Stimulated activated CD8-positive, alpha-beta memory T cell treated with anti-CD3 and anti-CD28 coated beads, Interleukin-15, amount 100 ng/mL, for 48 hours (primary cell): ENCODE measurements at regions not wholly inside any gene's neighbourhood (a gene's known extent, or its start where the extent isn't known, plus 50 kb on each side); places are given as distances from the start of the nearest gene placed in this dataset.

Experiments
- DNase-seq, 2 donors: peaks; one replicate each; pipeline ENCODE4 v3.0.0-alpha.2; 2020; ENCODE audit warnings: low read depth in 2 of 2

DNA sequence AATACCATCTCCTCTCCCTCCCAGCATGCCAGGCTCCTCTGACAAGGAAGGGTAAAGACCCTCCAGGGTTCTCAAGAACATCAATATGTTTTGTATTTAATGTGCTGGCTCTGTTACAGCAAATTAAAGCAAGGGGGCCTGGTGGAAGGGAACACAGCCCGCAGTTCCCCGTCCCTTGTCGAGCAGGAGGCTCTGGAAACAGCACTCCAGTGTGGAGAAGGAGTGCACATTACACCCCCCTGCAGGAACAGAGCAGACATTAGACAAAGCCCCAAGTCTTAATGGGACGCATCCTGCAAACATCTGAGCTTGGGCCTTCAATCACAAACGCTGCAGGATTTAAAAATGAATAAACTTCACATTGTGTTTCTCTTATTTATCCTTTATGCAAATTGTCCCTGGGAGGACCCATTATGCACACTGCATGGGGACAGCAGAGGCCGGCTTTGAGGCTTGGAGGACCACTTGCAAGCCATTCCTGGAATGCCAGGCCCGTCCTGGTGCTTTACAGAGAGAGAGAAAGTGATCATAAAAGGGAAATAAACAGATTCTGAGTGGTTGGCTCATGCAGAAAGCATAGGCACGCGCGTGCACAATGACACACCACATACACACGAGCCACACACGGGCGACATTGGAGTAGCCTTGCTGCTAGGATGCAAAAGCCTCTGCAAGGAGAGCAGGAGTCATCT, 328.7 kb downstream of the SMAD2 start:
- no peak for DNase-seq

DNA sequence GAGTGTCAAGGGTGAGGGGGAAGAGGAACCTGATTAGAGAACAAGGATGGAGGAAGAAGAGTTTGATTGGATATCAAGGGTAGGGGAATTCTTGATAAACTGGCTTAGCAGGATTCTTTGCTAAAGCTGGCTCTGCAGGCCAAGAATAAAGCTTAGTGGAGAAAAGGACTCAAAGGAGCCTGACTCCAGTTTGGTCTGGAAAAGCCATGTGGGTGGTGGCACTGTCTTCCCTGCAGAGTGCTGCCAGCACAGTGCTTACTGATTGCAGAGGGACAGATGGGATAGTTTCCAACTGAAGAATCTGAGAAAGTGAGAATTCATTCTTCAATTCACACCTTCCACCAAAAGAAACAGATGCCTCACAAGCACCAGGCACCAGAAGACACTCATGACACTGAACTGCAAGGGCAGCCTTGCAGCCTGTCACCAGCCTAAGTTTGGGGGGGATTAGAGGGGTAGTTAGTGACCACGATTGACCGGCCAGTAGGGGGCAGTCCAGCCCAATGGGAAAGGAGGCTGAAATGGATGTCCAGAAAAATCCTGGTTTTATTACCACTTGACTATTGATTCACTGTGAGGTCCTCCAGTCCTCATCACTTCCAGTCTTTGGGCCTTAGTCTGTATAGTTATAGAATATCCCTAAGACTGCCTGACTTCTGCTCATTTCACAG, 334.5 kb downstream of the SMAD2 start:
- no peak for DNase-seq

DNA sequence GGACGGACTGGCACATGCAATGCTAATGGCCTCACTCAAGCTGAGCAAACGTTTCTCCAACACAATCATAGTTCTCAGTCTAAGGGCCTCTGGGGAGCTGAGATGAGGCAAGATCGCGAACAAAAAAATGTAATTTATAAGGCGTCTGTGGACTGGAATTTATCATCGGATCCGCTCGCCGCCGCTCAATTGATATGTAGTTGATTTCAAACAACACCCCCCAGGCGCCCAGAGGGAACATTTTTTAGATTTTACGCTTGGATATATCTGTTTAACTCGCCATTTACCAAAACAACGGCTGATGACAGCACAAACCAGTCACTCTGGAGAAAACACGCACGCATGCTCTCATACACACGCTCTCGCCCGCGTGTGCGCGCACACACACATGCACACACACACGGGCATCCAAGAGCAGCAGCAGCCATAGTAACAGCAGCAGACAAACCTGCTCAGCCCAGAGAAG, 335.8 kb downstream of the SMAD2 start:
- no peak for DNase-seq

DNA sequence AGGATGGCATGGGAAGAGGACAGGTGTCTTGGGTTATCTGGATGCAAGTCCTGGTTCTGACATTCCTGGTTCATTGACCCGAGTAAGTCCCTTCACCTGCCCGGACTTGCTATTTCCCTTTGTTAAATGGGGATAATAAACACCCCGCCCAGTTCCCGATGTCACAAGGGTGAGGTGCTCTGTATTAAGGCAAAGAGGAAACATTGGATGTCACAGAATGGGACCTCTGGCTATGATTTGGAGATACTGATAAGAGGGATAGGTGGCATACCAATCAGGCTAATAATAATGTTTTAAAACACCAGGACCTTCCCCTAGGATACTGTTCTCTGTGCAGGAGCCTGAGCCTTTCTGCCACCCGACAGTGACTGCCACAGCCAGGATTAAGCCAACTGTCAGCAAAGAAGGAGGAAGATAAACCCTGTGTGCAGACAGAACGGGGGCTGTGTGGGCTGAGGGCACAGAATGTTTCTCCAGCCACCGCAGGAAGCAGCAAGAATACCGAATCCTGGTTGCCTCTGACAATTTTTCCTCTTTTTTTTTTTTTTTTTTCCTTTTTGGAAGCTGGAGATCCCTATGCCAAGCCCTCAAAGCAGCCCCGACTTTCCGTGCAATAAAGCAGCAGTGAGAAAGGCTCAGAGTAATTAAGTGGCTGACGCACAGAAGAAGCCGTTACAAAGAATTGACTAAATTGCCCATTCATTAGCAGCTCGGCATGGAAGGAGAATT, 336.6 kb downstream of the SMAD2 start:
- DNase-seq, result no peak

DNA sequence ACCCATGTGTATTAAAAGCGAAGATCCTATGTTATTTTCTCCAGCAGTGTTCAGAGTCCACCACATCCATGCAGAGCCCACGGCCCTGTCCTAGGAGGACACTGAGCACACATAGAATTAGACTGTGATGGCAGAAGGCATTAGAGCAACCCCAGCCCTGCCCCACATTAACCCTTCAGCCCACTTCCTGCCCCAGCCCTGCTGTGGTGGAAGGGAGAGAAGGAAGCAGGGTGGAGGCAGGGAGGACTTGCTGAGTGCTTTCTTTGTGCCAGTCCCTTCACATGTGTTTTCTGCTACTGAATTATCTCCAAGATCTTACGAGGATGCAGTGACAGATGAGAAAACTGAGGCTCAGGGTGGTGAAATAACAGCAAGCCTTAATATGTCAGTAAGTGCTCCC, 339.0 kb downstream of the SMAD2 start:
- no peak for DNase-seq

DNA sequence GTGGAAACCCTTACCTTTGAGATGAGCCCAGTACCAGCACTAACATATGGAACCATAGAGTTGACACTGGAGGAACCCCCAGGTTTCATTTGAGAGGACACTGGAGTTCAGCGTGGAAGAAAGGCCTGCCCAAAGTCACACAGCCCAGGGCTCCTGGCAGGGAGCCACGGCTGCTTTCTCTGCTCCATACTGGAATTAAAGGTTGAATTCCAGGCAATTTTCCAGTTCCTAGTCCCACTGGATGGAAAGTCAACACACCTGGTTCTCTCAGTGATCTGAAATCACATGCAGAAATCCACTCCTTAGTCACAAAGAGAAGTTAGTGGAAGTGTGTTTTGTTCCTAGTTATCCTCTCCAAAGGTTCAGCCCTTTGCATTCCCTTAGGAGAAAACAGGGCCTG, 336.1 kb upstream of the SKOR2 start:
- DNase-seq, result no peak

DNA sequence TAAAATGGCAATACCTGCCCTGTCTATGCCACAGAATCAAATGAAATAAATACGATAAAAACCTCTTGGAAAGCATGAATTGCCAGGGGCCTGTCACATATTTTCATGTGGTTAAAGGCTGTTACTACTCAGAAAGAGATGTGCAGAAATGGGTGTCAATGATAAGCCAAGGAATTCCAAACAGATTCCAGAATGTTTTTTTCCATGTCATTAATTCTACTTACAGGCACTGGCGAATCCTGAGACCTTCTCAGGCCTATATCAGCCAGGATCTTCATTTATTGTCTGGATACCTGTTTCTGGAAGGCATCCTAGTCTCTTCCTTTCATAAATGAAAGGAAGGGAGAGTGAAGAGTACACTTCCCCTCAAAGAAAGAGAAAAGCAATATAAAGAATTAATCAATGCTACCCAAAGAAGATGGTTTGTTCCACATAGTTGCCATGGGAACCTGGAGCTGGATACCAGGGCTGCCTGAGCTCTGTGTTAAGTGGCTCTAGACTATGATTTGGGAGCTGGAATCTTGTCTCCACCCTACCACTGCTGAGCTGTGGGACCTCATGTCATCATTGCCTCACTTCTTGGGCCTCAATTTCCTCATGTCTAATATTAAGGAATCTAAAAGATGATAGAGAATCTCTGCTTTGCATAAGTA, 335.1 kb upstream of the SKOR2 start:
- DNase-seq, result no peak

DNA sequence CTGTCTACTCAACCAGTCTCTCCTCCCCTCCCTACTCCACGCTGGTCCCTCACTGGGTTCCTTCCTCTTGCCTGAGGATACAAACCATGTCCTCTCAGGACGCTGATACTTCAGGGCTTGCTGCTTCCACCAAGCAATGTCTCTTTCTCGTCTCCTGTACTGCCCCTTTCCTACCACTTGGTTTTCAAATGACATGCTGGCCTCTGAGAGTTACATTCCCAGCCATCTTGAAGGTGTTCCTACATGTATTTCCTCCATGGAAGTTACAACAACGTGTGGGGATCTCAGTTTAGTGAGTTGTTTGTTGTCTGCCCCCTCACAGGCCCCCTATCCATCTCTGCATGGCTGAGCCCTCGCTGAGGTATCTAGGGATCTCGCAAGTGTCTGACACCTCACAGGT, 334.5 kb upstream of the SKOR2 start:
- no peak for DNase-seq

DNA sequence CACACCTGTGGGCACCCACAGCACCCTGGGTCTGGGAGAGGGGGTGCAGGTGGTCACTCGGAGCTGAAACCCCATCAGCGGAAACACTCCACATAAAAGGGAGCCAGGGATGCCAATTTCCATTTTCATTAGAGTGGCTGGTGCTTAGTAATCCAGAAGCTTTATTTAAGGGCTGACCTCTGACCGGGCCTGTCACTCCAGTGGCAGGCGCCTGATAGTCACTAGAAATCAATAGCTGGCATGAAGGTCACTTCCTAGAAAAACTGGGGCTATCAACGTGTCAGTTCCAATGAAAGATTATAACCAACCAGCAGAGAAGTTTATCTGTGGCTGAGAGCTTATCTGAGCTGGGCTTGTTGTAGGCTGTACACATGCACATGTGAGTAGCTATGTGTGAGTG, 333.7 kb upstream of the SKOR2 start:
- DNase-seq, result no peak

DNA sequence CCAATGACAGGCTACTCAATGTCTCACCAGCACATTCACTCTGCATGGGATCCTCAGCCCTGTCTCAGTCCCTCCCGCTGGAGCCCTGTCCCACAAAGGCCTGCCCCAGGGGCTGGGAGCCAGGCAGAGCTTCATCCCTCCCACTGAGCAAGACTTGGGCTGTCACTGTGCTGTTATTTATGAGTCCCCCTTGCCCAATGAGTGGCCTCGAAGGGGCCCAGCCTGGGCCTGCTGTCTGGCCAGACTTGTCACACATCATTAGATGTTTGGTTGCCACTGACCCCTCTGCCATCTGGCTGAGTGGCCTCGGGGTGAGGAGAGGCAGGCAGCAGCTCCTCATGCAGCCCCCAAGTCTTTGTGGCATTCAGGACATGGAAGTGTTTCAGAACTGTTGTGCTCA, 330.6 kb upstream of the SKOR2 start:
- no peak for DNase-seq

DNA sequence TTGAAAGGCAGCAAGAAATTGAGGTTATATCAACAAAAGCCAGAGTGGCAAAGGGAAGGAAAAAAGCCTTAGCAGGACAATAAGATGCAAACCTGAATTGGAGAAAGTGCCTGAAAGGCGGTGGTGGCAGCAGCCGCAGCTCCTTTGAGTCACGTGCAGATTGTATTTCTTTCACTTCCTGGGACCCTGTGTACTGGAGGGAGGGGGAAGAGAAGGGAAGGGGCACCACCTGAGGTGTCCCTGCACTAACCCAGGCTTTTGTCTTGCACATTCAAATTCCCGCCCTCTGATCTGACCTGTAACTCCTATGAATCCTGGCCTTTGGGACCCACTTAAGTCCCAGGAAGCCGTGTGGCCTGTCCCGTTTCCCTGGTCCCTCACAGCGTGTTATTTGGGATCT, 326.1 kb upstream of the SKOR2 start:
- no peak for DNase-seq

DNA sequence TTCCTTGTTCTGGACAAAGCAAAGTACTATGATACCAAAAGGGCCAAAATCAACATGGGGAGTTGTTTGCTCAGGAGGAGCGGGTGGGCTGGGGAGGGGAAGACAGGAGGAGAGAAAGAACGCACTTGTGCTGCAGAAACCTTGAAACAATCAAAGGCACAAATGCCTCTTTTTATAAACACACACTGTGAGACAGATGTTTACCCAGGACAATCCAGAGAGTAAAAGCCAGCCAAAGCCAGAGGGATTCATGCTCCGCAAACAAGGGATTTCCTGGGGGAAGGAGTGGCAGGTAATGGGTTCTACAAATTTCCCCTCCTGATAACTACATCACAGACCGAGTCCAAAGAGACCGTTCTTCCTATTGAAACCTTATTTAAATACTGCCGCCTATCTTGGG, 323.5 kb upstream of the SKOR2 start:
- no peak for DNase-seq

DNA sequence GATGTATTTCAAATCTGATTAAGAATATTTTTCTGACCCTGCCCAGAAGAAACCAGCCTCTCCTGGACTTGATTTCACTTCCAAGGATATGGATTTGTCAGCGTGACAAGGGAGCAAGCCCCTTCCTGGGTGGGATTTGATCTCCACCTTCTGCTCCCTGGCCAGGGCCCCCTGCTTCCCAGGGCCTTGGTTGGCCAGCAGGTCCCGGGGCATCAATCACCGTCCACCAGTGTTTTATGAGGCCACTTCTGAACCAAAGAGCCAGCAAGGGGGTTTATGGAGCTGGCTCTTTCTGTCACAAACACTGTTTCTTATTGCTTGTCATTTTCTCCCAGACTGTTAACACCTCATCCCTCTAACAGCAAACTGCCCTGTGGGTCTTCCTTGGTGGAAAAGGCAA, 320.5 kb upstream of the SKOR2 start:
- no peak for DNase-seq

DNA sequence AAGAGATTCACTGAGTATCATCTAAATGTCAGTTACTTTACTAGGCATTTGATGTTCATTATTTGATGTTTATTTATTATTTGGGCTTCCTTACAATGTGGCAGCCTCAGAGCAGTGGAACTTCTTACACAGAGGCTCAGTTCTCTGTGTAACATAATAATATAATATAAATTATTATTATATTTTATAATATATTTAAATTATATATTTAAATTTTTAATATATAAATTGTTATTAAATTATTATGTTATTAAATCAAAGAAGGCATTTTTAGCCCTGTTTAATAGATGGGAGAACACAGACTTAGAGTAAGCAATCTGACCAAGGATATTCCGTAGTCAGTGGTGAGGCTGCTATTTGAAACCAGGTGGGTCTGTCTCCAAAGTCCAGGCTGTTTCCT, 315.3 kb upstream of the SKOR2 start:
- no peak for DNase-seq

DNA sequence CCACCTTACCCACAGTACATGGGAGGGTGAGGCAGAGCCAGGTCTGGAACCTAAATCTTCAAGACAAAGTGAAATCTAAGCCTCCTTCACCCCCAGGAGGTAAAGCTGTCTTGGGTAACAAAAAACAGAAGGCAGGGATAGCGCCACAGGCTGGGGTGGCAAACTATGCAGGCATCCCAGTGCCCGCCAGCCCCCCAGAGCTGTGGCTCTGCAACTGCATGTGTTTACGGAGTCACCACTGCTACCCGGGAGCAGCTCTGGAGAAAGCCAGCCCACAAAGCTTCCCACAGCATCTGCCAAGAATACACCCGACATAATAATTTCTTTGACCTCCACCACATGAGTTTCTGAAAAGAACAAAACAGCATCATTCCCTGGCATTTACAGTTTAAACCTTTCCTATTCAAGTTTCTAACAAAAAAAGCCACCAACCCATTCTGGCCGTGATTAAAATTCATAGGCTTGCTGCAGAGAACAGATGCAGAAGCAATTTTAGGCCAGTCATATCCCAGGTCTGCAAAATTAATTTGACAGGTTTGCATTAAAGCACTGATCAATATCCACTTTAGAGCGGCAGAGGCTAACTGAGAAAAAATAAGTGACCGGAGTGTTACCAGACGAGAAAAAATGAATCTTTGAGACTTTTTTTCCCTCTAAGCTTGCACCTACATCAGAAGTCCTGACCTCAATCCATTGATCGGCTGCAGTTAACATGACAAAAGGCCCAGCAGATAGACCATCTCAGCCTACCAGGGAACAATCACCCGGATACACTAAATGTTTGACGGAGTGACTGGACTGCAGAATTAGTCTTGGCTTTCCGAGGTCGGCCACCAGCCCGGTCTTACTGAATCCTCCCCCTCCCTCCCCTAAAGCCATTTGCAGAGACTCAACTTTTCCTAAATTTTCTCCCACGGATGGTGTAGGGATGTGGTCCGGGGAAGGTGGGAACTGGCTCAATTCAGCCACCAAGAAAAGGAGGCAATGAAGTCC, 309.6 kb upstream of the SKOR2 start:
- no peak for DNase-seq

DNA sequence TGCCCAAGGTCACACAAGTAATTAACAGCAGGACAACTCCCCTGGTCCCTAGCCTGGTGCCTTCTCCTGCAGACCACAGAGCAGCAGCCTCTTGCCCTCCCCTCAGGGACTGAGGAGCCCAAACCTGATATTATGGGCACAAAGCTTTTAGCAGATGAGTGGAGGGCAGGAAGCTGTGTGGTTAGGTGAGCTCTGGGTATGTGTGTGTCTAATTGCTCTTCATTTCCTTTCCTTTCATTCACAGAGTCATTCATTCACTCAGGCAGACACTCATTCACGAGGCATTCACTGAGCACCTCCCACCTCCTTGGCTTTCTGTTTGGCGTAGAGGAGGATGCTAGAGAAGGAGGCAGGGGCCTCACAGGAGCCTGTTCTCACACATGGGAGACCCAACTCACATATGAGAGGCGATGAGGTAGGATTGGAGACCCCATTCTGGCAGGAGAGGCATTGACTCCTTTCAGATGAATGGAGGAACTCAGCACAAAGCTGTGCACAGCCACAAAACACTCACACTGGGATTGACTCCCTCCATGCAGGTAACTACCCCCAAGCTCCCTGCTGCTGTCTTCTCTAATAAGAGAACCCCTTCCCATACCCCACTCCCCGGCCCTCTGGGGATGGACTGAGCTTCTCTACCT, 306.8 kb upstream of the SKOR2 start:
- no peak for DNase-seq

DNA sequence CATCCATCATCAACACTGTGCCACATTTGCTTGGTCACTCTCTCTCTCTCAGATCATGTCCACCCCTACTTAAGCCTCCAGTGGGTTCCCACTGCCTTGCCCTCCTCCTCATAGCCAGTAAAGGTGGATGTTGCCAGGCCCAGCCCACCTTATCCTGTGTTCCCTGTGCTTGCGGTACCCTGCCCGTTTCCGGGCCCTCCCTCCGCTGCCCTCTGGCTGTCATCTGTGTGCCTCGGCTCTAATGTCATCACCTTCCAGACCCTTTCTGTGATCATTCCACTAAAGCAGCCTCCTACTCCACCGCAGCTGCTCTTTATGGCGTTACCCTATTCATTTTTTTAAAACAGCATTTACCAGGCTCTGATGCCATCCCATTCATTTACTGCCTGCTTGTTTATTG, 305.7 kb upstream of the SKOR2 start:
- no peak for DNase-seq

DNA sequence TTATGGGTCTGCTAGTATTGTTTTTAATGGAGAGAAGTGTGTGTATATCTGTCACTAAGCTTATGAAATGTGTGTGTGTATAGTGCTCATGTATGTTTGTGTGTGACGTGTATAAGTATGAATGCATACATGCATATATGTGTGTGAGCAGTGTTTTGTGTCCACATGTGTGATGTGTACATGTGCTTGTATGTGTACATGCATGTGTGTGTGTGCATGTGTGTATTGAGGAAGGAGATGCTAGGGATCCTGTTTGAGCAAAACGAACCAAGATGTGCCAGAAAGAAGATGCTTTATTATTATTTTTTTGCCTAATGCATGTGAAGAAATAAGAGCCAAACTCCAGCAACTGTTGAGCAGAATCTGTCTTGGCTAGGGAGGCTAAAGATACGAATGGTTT, 301.3 kb upstream of the SKOR2 start:
- DNase-seq, result no peak

DNA sequence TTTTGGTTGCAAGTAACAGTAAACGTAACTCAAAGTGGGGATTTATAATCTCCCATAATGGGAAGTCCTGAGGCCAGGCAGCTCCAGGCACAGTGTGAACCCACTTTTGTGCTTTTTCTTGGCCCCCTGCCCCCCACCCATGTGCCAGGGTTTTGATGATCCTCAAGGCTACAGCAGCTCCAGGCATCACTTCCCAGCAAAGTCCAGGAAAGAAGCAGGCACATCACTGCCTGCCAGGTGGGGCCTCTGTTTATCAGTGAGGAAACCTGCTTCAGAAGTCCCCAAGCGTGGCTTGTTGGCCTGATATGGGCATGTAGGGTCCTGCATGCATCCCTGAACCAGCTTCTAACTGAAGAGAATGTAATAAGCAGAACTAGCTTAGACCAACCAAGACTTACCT, 299.2 kb upstream of the SKOR2 start:
- no peak for DNase-seq

DNA sequence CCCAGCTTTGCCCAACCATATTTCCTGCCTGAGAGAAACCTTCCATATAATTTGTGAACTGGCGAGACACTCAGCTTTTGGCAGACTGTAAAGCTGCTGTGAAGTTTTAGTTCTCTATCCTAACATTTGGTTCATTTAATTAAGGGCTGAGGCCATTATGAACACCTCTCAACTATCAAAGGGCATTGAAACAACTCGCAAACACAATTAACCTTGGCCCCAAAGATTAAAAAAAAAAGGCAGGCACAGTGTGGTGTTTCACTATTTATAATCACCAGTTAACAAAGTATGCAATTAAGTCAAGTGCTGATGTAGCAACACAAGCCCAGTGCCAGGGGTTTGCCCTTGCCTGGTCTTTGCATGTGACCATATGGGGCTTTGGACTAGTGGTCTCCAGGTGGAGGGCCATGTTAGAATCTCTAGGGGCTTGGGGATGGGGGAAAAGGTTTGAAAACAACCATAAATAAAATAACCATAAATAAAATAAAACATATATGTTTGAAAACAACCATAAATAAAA, 297.6 kb upstream of the SKOR2 start:
- DNase-seq, result no peak
